Activated naive CD8-positive, alpha-beta T cell treated with anti-CD3 and anti-CD28 coated beads for 36 hours (primary cell): ENCODE measurements at regions not wholly inside any gene's neighbourhood (a gene's known extent, or its start where the extent isn't known, plus 50 kb on each side); places are given as distances from the start of the nearest gene placed in this dataset.

Source experiments
- DNase-seq: peaks from one replicate; pipeline ENCODE4 v3.0.0; 2021
- H3K27ac Mint-ChIP-seq: one replicate; pipeline ENCODE4 v1.8.0; 2022; ENCODE audit warnings: mild to moderate bottlenecking, moderate library complexity, mixed read lengths
- H3K27me3 Mint-ChIP-seq: one replicate; pipeline ENCODE4 v1.8.0; 2022; ENCODE audit warnings: mild to moderate bottlenecking, mixed read lengths
- H3K36me3 Mint-ChIP-seq: one replicate; pipeline ENCODE4 v1.8.0; 2021; ENCODE audit warnings: mild to moderate bottlenecking, mixed read lengths
- H3K4me1 Mint-ChIP-seq: one replicate; pipeline ENCODE4 v1.8.0; 2021; ENCODE audit warnings: mixed read lengths
- H3K4me3 Mint-ChIP-seq: one replicate; pipeline ENCODE4 v1.8.0; 2022; ENCODE audit warnings: mild to moderate bottlenecking, moderate library complexity, mixed read lengths
- H3K9me3 Mint-ChIP-seq: one replicate; pipeline ENCODE4 v1.8.0; 2022; ENCODE audit warnings: mixed read lengths

- no peak overlapping the region for H3K27ac Mint-ChIP-seq
These were observed 647.5 kb upstream of the TENM3 start for GRCh38 chr4:181595716-181596115.

GRCh38 chr4:181597766-181598165 lies 645.4 kb upstream of the TENM3 start:
- H3K27me3 Mint-ChIP-seq, result no peaks in the 10 kb centered on the region
- H3K4me1 Mint-ChIP-seq, result no peaks in the 10 kb centered on the region
- H3K4me3 Mint-ChIP-seq, result no peak overlapping the region
- H3K9me3 Mint-ChIP-seq, result no peaks in the 10 kb centered on the region
- no peaks in the 10 kb centered on the region for H3K36me3 Mint-ChIP-seq
- no peak overlapping the region for H3K27ac Mint-ChIP-seq
- no peak for DNase-seq

More at GRCh38 chr4:181595716-181596115, 647.5 kb upstream of the TENM3 start:
- Mint-ChIP-seq H3K9me3 (no peaks in the 10 kb centered on the region), H3K27me3 (no peaks in the 10 kb centered on the region), H3K4me1 (no peaks in the 10 kb centered on the region), H3K36me3 (no peaks in the 10 kb centered on the region), H3K4me3 (no peak overlapping the region)
- no peak for DNase-seq

GRCh38 chr4:181599134-181599533 lies 644.1 kb upstream of the TENM3 start:
- H3K9me3 Mint-ChIP-seq, result peaks cover 1% of the 10 kb centered on the region
- DNase-seq, result no peak

GRCh38 chr4:181601103-181601502 lies 642.1 kb upstream of the TENM3 start:
- Mint-ChIP-seq H3K4me1 (no peaks in the 10 kb centered on the region), H3K9me3 (peaks cover 1% of the 10 kb centered on the region), H3K36me3 (no peaks in the 10 kb centered on the region), H3K27me3 (no peaks in the 10 kb centered on the region), H3K27ac (no peak overlapping the region), H3K4me3 (no peak overlapping the region)
- no peak for DNase-seq

More at GRCh38 chr4:181599134-181599533, 644.1 kb upstream of the TENM3 start:
- H3K27me3 Mint-ChIP-seq, result no peaks in the 10 kb centered on the region
- no peak overlapping the region for H3K27ac Mint-ChIP-seq
- no peaks in the 10 kb centered on the region for H3K4me1 Mint-ChIP-seq
- no peaks in the 10 kb centered on the region for H3K36me3 Mint-ChIP-seq
- no peak overlapping the region for H3K4me3 Mint-ChIP-seq

GRCh38 chr4:181604546-181604945 lies 638.7 kb upstream of the TENM3 start:
- Mint-ChIP-seq H3K9me3 (peaks cover 3% of the 10 kb centered on the region), H3K36me3 (no peaks in the 10 kb centered on the region), H3K4me3 (no peak overlapping the region), H3K27ac (no peak overlapping the region), H3K4me1 (no peaks in the 10 kb centered on the region), H3K27me3 (no peaks in the 10 kb centered on the region)
- DNase-seq, result no peak

- Mint-ChIP-seq H3K9me3 (peaks cover 3% of the 10 kb centered on the region), H3K27ac (no peak overlapping the region), H3K4me1 (no peaks in the 10 kb centered on the region), H3K4me3 (no peak overlapping the region), H3K36me3 (no peaks in the 10 kb centered on the region), H3K27me3 (no peaks in the 10 kb centered on the region)
- no peak for DNase-seq
These were observed 636.9 kb upstream of the TENM3 start for GRCh38 chr4:181606300-181606699.

- H3K9me3 Mint-ChIP-seq, result peaks cover 2% of the 10 kb centered on the region
- H3K27ac Mint-ChIP-seq, result no peak overlapping the region
- no peaks in the 10 kb centered on the region for H3K27me3 Mint-ChIP-seq
- no peak for DNase-seq
- no peaks in the 10 kb centered on the region for H3K4me1 Mint-ChIP-seq
- no peak overlapping the region for H3K4me3 Mint-ChIP-seq
- H3K36me3 Mint-ChIP-seq, result no peaks in the 10 kb centered on the region
These were observed 635.0 kb upstream of the TENM3 start for GRCh38 chr4:181608181-181608580.

GRCh38 chr4:181611033-181611711 lies 632.0 kb upstream of the TENM3 start:
- no peak overlapping the region for H3K4me3 Mint-ChIP-seq
- no peak for DNase-seq
- H3K9me3 Mint-ChIP-seq, result peaks cover 2% of the 10 kb centered on the region
- no peaks in the 10 kb centered on the region for H3K4me1 Mint-ChIP-seq
- no peaks in the 10 kb centered on the region for H3K36me3 Mint-ChIP-seq
- H3K27ac Mint-ChIP-seq, result no peak overlapping the region
- no peaks in the 10 kb centered on the region for H3K27me3 Mint-ChIP-seq

GRCh38 chr4:181611946-181612600 lies 631.1 kb upstream of the TENM3 start:
- H3K4me1 Mint-ChIP-seq, result no peaks in the 10 kb centered on the region
- H3K27me3 Mint-ChIP-seq, result no peaks in the 10 kb centered on the region
- no peak overlapping the region for H3K27ac Mint-ChIP-seq
- H3K9me3 Mint-ChIP-seq, result peaks cover 2% of the 10 kb centered on the region
- H3K36me3 Mint-ChIP-seq, result no peaks in the 10 kb centered on the region
- no peak overlapping the region for H3K4me3 Mint-ChIP-seq
- DNase-seq, result no peak

GRCh38 chr4:181613200-181613599 lies 630.0 kb upstream of the TENM3 start:
- Mint-ChIP-seq H3K4me3 (no peak overlapping the region), H3K9me3 (peaks cover 1% of the 10 kb centered on the region), H3K27ac (no peak overlapping the region), H3K36me3 (no peaks in the 10 kb centered on the region), H3K4me1 (no peaks in the 10 kb centered on the region), H3K27me3 (no peaks in the 10 kb centered on the region)
- DNase-seq, result no peak

- Mint-ChIP-seq H3K4me1 (no peaks in the 10 kb centered on the region), H3K9me3 (no peaks in the 10 kb centered on the region), H3K36me3 (no peaks in the 10 kb centered on the region), H3K27me3 (no peaks in the 10 kb centered on the region), H3K4me3 (no peak overlapping the region), H3K27ac (no peak overlapping the region)
- no peak for DNase-seq
These were observed 625.1 kb upstream of the TENM3 start for GRCh38 chr4:181618038-181618618.

- Mint-ChIP-seq H3K36me3 (no peaks in the 10 kb centered on the region), H3K9me3 (no peaks in the 10 kb centered on the region), H3K4me1 (no peaks in the 10 kb centered on the region), H3K27me3 (no peaks in the 10 kb centered on the region), H3K4me3 (no peak overlapping the region), H3K27ac (no peak overlapping the region)
- no peak for DNase-seq
These were observed 624.3 kb upstream of the TENM3 start for GRCh38 chr4:181618896-181619295.

GRCh38 chr4:181619651-181620050 lies 623.6 kb upstream of the TENM3 start:
- H3K4me3 Mint-ChIP-seq, result no peak overlapping the region
- H3K36me3 Mint-ChIP-seq, result no peaks in the 10 kb centered on the region
- no peak for DNase-seq
- H3K27me3 Mint-ChIP-seq, result no peaks in the 10 kb centered on the region
- H3K4me1 Mint-ChIP-seq, result no peaks in the 10 kb centered on the region
- H3K27ac Mint-ChIP-seq, result no peak overlapping the region
- no peaks in the 10 kb centered on the region for H3K9me3 Mint-ChIP-seq

- no peak overlapping the region for H3K27ac Mint-ChIP-seq
- DNase-seq, result no peak
- H3K27me3 Mint-ChIP-seq, result no peaks in the 10 kb centered on the region
- H3K4me3 Mint-ChIP-seq, result no peak overlapping the region
- no peaks in the 10 kb centered on the region for H3K36me3 Mint-ChIP-seq
- no peaks in the 10 kb centered on the region for H3K4me1 Mint-ChIP-seq
- H3K9me3 Mint-ChIP-seq, result peaks cover 2% of the 10 kb centered on the region
These were observed 605.8 kb upstream of the TENM3 start for GRCh38 chr4:181637186-181638105.

- Mint-ChIP-seq H3K36me3 (no peaks in the 10 kb centered on the region), H3K4me3 (no peak overlapping the region), H3K4me1 (no peaks in the 10 kb centered on the region), H3K27ac (no peak overlapping the region), H3K27me3 (no peaks in the 10 kb centered on the region), H3K9me3 (peaks cover 3% of the 10 kb centered on the region)
- DNase-seq, result no peak
These were observed 599.7 kb upstream of the TENM3 start for GRCh38 chr4:181643466-181643865.
